GM20000 (cell line): ENCODE measurements at regions not wholly inside any gene's neighbourhood (a gene's known extent, or its start where the extent isn't known, plus 50 kb on each side); places are given as distances from the start of the nearest gene placed in this dataset.

Experiments used
- DNase-seq: peaks from one replicate; pipeline ENCODE4 v3.0.0; 2012; ENCODE audit warnings: low spot score
- CTCF ChIP-seq: IDR thresholded peaks from 2 replicates; pipeline ENCODE4 v1.5.1; 2012; ENCODE audit warnings: mild to moderate bottlenecking, control low read depth; ENCODE audit errors: extremely low read depth, missing control alignments

- DNase-seq, result no peak
- no peak for TF ChIP-seq CTCF
Measured at GRCh38 chr3:139288266-139288821, 55.5 kb upstream of the MRPS22 start.

GRCh38 chr3:139289860-139290524, 53.8 kb upstream of the MRPS22 start:
- no peak for TF ChIP-seq CTCF
- DNase-seq, result no peak

- no peak for TF ChIP-seq CTCF
- no peak for DNase-seq
Measured at GRCh38 chr3:139291276-139292051, 52.4 kb upstream of the MRPS22 start.

- DNase-seq, result no peak
- no peak for TF ChIP-seq CTCF
Measured at GRCh38 chr3:139292192-139292591, 51.6 kb upstream of the MRPS22 start.

- no peak for DNase-seq
- no peak for TF ChIP-seq CTCF
Measured at GRCh38 chr3:139292711-139293664, 50.8 kb upstream of the MRPS22 start.

GRCh38 chr3:139293665-139294023, 50.2 kb upstream of the MRPS22 start:
- no peak for DNase-seq
- TF ChIP-seq CTCF, result no peak
